Rectal smooth muscle tissue (tissue), 1 donor: ENCODE measurements at regions not wholly inside any gene's neighbourhood (a gene's known extent, or its start where the extent isn't known, plus 50 kb on each side); places are given as distances from the start of the nearest gene placed in this dataset.
A peak's percentile ranks its signal among the peaks of the same experiment; 100 is the strongest.
"Not testable (repeated sequence)": the region's sequence is repeated elsewhere in the genome, so short reads cannot be mapped to it uniquely, and the experiment has no call there.

Experiments used
- H3K27ac ChIP-seq: one replicate; pipeline ENCODE4 v1.7.0; 2013; ENCODE audit warnings: low read depth, low read length, inconsistent platforms
- H3K27me3 ChIP-seq: one replicate; pipeline ENCODE4 v1.7.0; 2013; ENCODE audit warnings: low read length; ENCODE audit not compliant: control insufficient read depth, insufficient read depth
- H3K36me3 ChIP-seq: one replicate; pipeline ENCODE4 v1.7.0; 2013; ENCODE audit warnings: low read length; ENCODE audit not compliant: control insufficient read depth, insufficient read depth
- H3K4me1 ChIP-seq: one replicate; pipeline ENCODE4 v1.7.0; 2013; ENCODE audit warnings: low read length; ENCODE audit not compliant: control insufficient read depth, insufficient read depth
- H3K4me3 ChIP-seq: one replicate; pipeline ENCODE4 v1.7.0; 2013; ENCODE audit warnings: low read length
- H3K9ac ChIP-seq: one replicate; pipeline ENCODE4 v1.7.0; 2013; ENCODE audit warnings: low read length

- H3K27ac ChIP-seq, H3K9ac ChIP-seq, H3K4me3 ChIP-seq, H3K4me1 ChIP-seq, H3K27me3 ChIP-seq, H3K36me3 ChIP-seq: not testable (repeated sequence)
Measured at GRCh38 chr3:53441-53840, 143.1 kb upstream of the CHL1 start.

- Histone ChIP-seq H3K27me3 (no peaks in the 10 kb centered on the region), H3K36me3 (no peaks in the 10 kb centered on the region), H3K4me1 (no peaks in the 10 kb centered on the region), H3K27ac (no peak overlapping the region), H3K9ac (no peak overlapping the region), H3K4me3 (no peak overlapping the region)
Measured at GRCh38 chr3:54240-54639, 142.3 kb upstream of the CHL1 start.

- no peak overlapping the region for H3K27ac ChIP-seq
- no peak overlapping the region for H3K9ac ChIP-seq
- H3K4me3 ChIP-seq, result no peak overlapping the region
- no peaks in the 10 kb centered on the region for H3K36me3 ChIP-seq
- H3K27me3 ChIP-seq, result no peaks in the 10 kb centered on the region
- no peaks in the 10 kb centered on the region for H3K4me1 ChIP-seq
Measured at GRCh38 chr3:56672-57071, 139.9 kb upstream of the CHL1 start.

GRCh38 chr3:59854-60253 is 136.7 kb upstream of the CHL1 start:
- no peak overlapping the region for H3K27ac ChIP-seq
- H3K9ac ChIP-seq, result no peak overlapping the region
- no peaks in the 10 kb centered on the region for H3K27me3 ChIP-seq
- H3K4me1 ChIP-seq, result no peaks in the 10 kb centered on the region
- no peaks in the 10 kb centered on the region for H3K36me3 ChIP-seq
- H3K4me3 ChIP-seq, result no peak overlapping the region

GRCh38 chr3:63095-63765 is 133.3 kb upstream of the CHL1 start:
- Histone ChIP-seq H3K9ac (no peak overlapping the region), H3K4me1 (no peaks in the 10 kb centered on the region), H3K27ac (peak overlapping the region; percentile 20), H3K4me3 (no peak overlapping the region), H3K27me3 (no peaks in the 10 kb centered on the region), H3K36me3 (no peaks in the 10 kb centered on the region)

- no peak overlapping the region for H3K4me3 ChIP-seq
- H3K9ac ChIP-seq, result no peak overlapping the region
- H3K27me3 ChIP-seq, result no peaks in the 10 kb centered on the region
- H3K4me1 ChIP-seq, result peaks cover 6% of the 10 kb centered on the region
- no peaks in the 10 kb centered on the region for H3K36me3 ChIP-seq
- no peak overlapping the region for H3K27ac ChIP-seq
Measured at GRCh38 chr3:69690-70089, 126.9 kb upstream of the CHL1 start.

- Histone ChIP-seq H3K27me3 (no peaks in the 10 kb centered on the region), H3K4me3 (no peak overlapping the region)
Measured at GRCh38 chr3:72776-73175, 123.8 kb upstream of the CHL1 start.

GRCh38 chr3:73271-73670 is 123.3 kb upstream of the CHL1 start:
- Histone ChIP-seq H3K9ac (no peak overlapping the region), H3K27ac (peak overlapping the region; percentile 76), H3K36me3 (no peaks in the 10 kb centered on the region), H3K4me3 (no peak overlapping the region), H3K4me1 (peaks cover 9% of the 10 kb centered on the region), H3K27me3 (no peaks in the 10 kb centered on the region)

More at GRCh38 chr3:72776-73175, 123.8 kb upstream of the CHL1 start:
- no peak overlapping the region for H3K9ac ChIP-seq
- no peaks in the 10 kb centered on the region for H3K36me3 ChIP-seq
- H3K27ac ChIP-seq, result peak overlapping the region; percentile 76
- H3K4me1 ChIP-seq, result peaks cover 9% of the 10 kb centered on the region

- Histone ChIP-seq H3K4me1 (peaks cover 9% of the 10 kb centered on the region), H3K36me3 (no peaks in the 10 kb centered on the region), H3K4me3 (no peak overlapping the region), H3K27me3 (no peaks in the 10 kb centered on the region), H3K9ac (no peak overlapping the region), H3K27ac (peak overlapping the region; percentile 76)
Measured at GRCh38 chr3:74676-75243, 121.8 kb upstream of the CHL1 start.

- Histone ChIP-seq H3K36me3 (no peaks in the 10 kb centered on the region), H3K27ac (peak overlapping the region; percentile 76), H3K27me3 (no peaks in the 10 kb centered on the region), H3K9ac (no peak overlapping the region), H3K4me1 (peaks cover 9% of the 10 kb centered on the region), H3K4me3 (no peak overlapping the region)
Measured at GRCh38 chr3:75260-75659, 121.3 kb upstream of the CHL1 start.

- Histone ChIP-seq H3K4me1 (peaks cover 4% of the 10 kb centered on the region), H3K9ac (no peak overlapping the region), H3K27ac (no peak overlapping the region), H3K4me3 (no peak overlapping the region), H3K27me3 (no peaks in the 10 kb centered on the region), H3K36me3 (no peaks in the 10 kb centered on the region)
Measured at GRCh38 chr3:79542-79941, 117.0 kb upstream of the CHL1 start.

GRCh38 chr3:82508-82907 is 114.1 kb upstream of the CHL1 start:
- no peaks in the 10 kb centered on the region for H3K27me3 ChIP-seq
- no peak overlapping the region for H3K9ac ChIP-seq
- no peak overlapping the region for H3K4me3 ChIP-seq
- H3K27ac ChIP-seq, result no peak overlapping the region
- H3K4me1 ChIP-seq, result no peaks in the 10 kb centered on the region
- H3K36me3 ChIP-seq, result no peaks in the 10 kb centered on the region

GRCh38 chr3:83096-83495 is 113.5 kb upstream of the CHL1 start:
- no peak overlapping the region for H3K4me3 ChIP-seq
- H3K4me1 ChIP-seq, result no peaks in the 10 kb centered on the region
- no peak overlapping the region for H3K9ac ChIP-seq
- H3K27ac ChIP-seq, result no peak overlapping the region
- no peaks in the 10 kb centered on the region for H3K36me3 ChIP-seq
- H3K27me3 ChIP-seq, result no peaks in the 10 kb centered on the region
